HL-60 (cell line): ENCODE measurements at regions not wholly inside any gene's neighbourhood (a gene's known extent, or its start where the extent isn't known, plus 50 kb on each side); places are given as distances from the start of the nearest gene placed in this dataset.

Source experiments
- CTCF ChIP-seq: IDR thresholded peaks from one replicate; pipeline ENCODE4 v1.5.1; 2011; ENCODE audit warnings: low read length, control low read depth, inconsistent platforms; ENCODE audit not compliant: insufficient read depth
- POLR2AphosphoS5 ChIP-seq: IDR thresholded peaks from 2 replicates; pipeline ENCODE4 v1.6.1; 2012; ENCODE audit warnings: low read depth
- TF ChIP-seq, protein P1 (sequence below): IDR thresholded peaks from 2 replicates; pipeline ENCODE4 v1.6.1; 2012; ENCODE audit warnings: low read depth; ENCODE audit not compliant: insufficient replicate concordance

DNA sequence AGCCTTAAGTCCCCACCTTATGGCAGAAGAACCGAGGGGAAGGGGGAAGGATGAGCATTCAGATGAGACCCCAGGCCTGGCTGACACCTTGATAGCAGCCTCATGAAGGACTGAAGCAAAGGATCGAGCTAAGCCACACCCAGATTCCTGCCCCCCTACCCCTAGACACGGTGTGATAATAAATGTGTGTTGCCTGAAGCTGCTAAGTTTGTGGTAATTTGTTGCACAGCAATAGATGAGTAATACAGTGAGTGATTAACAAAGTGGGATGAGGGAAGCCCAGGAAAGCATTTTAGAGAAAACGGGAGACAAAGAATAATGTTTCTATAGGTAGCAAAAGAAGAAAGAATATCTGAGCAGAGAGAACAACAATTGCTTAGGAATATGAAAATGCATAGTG, 404.2 kb downstream of the MID1IP1 start:
- TF ChIP-seq CTCF (no peak), POLR2AphosphoS5 (no peak)
- TF ChIP-seq, protein P1, sequence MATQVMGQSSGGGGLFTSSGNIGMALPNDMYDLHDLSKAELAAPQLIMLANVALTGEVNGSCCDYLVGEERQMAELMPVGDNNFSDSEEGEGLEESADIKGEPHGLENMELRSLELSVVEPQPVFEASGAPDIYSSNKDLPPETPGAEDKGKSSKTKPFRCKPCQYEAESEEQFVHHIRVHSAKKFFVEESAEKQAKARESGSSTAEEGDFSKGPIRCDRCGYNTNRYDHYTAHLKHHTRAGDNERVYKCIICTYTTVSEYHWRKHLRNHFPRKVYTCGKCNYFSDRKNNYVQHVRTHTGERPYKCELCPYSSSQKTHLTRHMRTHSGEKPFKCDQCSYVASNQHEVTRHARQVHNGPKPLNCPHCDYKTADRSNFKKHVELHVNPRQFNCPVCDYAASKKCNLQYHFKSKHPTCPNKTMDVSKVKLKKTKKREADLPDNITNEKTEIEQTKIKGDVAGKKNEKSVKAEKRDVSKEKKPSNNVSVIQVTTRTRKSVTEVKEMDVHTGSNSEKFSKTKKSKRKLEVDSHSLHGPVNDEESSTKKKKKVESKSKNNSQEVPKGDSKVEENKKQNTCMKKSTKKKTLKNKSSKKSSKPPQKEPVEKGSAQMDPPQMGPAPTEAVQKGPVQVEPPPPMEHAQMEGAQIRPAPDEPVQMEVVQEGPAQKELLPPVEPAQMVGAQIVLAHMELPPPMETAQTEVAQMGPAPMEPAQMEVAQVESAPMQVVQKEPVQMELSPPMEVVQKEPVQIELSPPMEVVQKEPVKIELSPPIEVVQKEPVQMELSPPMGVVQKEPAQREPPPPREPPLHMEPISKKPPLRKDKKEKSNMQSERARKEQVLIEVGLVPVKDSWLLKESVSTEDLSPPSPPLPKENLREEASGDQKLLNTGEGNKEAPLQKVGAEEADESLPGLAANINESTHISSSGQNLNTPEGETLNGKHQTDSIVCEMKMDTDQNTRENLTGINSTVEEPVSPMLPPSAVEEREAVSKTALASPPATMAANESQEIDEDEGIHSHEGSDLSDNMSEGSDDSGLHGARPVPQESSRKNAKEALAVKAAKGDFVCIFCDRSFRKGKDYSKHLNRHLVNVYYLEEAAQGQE, result no peak
